ENCODE measurements at regions not wholly inside any gene's neighbourhood (a gene's known extent, or its start where the extent isn't known, plus 50 kb on each side); places are given as distances from the start of the nearest gene placed in this dataset.

- DNase-seq: no peak
Observed at GRCh38 chr6:134117409-134117808, 65.0 kb upstream of the SLC2A12 start.

- no peak for DNase-seq
Observed at GRCh38 chr6:134115715-134116074, 63.3 kb upstream of the SLC2A12 start.

- DNase-seq: no peak
Observed at GRCh38 chr6:134114918-134115714, 62.7 kb upstream of the SLC2A12 start.

GRCh38 chr6:134114489-134114888, 62.1 kb upstream of the SLC2A12 start:
- DNase-seq: no peak

- DNase-seq: no peak
Observed at GRCh38 chr6:134111726-134112125, 59.3 kb upstream of the SLC2A12 start.

- peak; percentile 33 to 41 for DNase-seq
Observed at GRCh38 chr6:134111062-134111677, 58.7 kb upstream of the SLC2A12 start.

- no peak for DNase-seq
Observed at GRCh38 chr6:134106702-134107101, 54.3 kb upstream of the SLC2A12 start.

GRCh38 chr6:134105940-134106339, 53.5 kb upstream of the SLC2A12 start:
- DNase-seq: no peak

- DNase-seq: no peak
Observed at GRCh38 chr6:134103006-134103405, 50.6 kb upstream of the SLC2A12 start.

All from activated CD4-positive, alpha-beta T cell treated with anti-CD3 and anti-CD28 coated beads for 4 hours (primary cell).